ENCODE measurements at regions not wholly inside any gene's neighbourhood (a gene's known extent, or its start where the extent isn't known, plus 50 kb on each side); places are given as distances from the start of the nearest gene placed in this dataset.

GRCh38 chr4:56286763-56287162 lies 100.5 kb downstream of the AASDH start:
- DNase-seq (ENCODE audit: low read depth, low spot score): no peak
- H3K4me3 ChIP-seq (ENCODE audit: low read length): no peak overlapping the region

- no peak overlapping the region for H3K4me3 ChIP-seq (ENCODE audit: low read length)
Measured at GRCh38 chr4:56283375-56283774, 103.9 kb downstream of the AASDH start.

GRCh38 chr4:56282004-56282403 lies 105.3 kb downstream of the AASDH start:
- no peak overlapping the region for H3K4me3 ChIP-seq (ENCODE audit: low read length)
- DNase-seq (ENCODE audit: low read depth, low spot score): no peak

More at GRCh38 chr4:56283375-56283774, 103.9 kb downstream of the AASDH start:
- no peak for DNase-seq (ENCODE audit: low read depth, low spot score)

- DNase-seq (ENCODE audit: low read depth, low spot score): no peak
- H3K4me3 ChIP-seq (ENCODE audit: low read length): no peak overlapping the region
Measured at GRCh38 chr4:56276547-56276946, 110.7 kb downstream of the AASDH start.

GRCh38 chr4:56273391-56273790 lies 113.9 kb downstream of the AASDH start:
- DNase-seq (ENCODE audit: low read depth, low spot score): no peak
- H3K4me3 ChIP-seq (ENCODE audit: low read length): no peak overlapping the region

GRCh38 chr4:56272927-56273326 lies 114.4 kb downstream of the AASDH start:
- no peak overlapping the region for H3K4me3 ChIP-seq (ENCODE audit: low read length)
- no peak for DNase-seq (ENCODE audit: low read depth, low spot score)

GRCh38 chr4:56272003-56272402 lies 115.3 kb downstream of the AASDH start:
- DNase-seq (ENCODE audit: low read depth, low spot score): no peak

GRCh38 chr4:56271131-56271530 lies 116.2 kb downstream of the AASDH start:
- no peak overlapping the region for H3K4me3 ChIP-seq (ENCODE audit: low read length)
- no peak for DNase-seq (ENCODE audit: low read depth, low spot score)

More at GRCh38 chr4:56272003-56272402, 115.3 kb downstream of the AASDH start:
- no peak overlapping the region for H3K4me3 ChIP-seq (ENCODE audit: low read length)

- DNase-seq (ENCODE audit: low read depth, low spot score): no peak
- H3K4me3 ChIP-seq (ENCODE audit: low read length): no peak overlapping the region
Measured at GRCh38 chr4:56267558-56267957, 119.7 kb downstream of the AASDH start.

- DNase-seq (ENCODE audit: low read depth, low spot score): no peak
- H3K4me3 ChIP-seq (ENCODE audit: low read length): no peak overlapping the region
Measured at GRCh38 chr4:56264873-56265272, 122.4 kb downstream of the AASDH start.

- no peak overlapping the region for H3K4me3 ChIP-seq (ENCODE audit: low read length)
- DNase-seq (ENCODE audit: low read depth, low spot score): peak; percentile 67
Measured at GRCh38 chr4:56261027-56261426, 126.3 kb downstream of the AASDH start.

GRCh38 chr4:56260320-56260719 lies 127.0 kb downstream of the AASDH start:
- DNase-seq (ENCODE audit: low read depth, low spot score): no peak

GRCh38 chr4:56259655-56260054 lies 127.6 kb downstream of the AASDH start:
- DNase-seq (ENCODE audit: low read depth, low spot score): no peak
- no peak overlapping the region for H3K4me3 ChIP-seq (ENCODE audit: low read length)

More at GRCh38 chr4:56260320-56260719, 127.0 kb downstream of the AASDH start:
- no peak overlapping the region for H3K4me3 ChIP-seq (ENCODE audit: low read length)

- no peak for DNase-seq (ENCODE audit: low read depth, low spot score)
Measured at GRCh38 chr4:56255820-56256219, 131.5 kb downstream of the AASDH start.

GRCh38 chr4:56253666-56254305 lies 133.5 kb downstream of the AASDH start:
- DNase-seq (ENCODE audit: low read depth, low spot score): no peak
- no peak overlapping the region for H3K4me3 ChIP-seq (ENCODE audit: low read length)

More at GRCh38 chr4:56255820-56256219, 131.5 kb downstream of the AASDH start:
- H3K4me3 ChIP-seq (ENCODE audit: low read length): no peak overlapping the region

GRCh38 chr4:56252561-56253152 lies 134.6 kb downstream of the AASDH start:
- DNase-seq (ENCODE audit: low read depth, low spot score): no peak
- H3K4me3 ChIP-seq (ENCODE audit: low read length): no peak overlapping the region

- no peak for DNase-seq (ENCODE audit: low read depth, low spot score)
- no peak overlapping the region for H3K4me3 ChIP-seq (ENCODE audit: low read length)
Measured at GRCh38 chr4:56251556-56251955, 135.7 kb downstream of the AASDH start.

GRCh38 chr4:56250776-56251175 lies 136.5 kb downstream of the AASDH start:
- no peak for DNase-seq (ENCODE audit: low read depth, low spot score)
- H3K4me3 ChIP-seq (ENCODE audit: low read length): no peak overlapping the region

GRCh38 chr4:56247646-56248045 lies 139.6 kb downstream of the AASDH start:
- H3K4me3 ChIP-seq (ENCODE audit: low read length): no peak overlapping the region
- DNase-seq (ENCODE audit: low read depth, low spot score): no peak

- no peak for DNase-seq (ENCODE audit: low read depth, low spot score)
- no peak overlapping the region for H3K4me3 ChIP-seq (ENCODE audit: low read length)
Measured at GRCh38 chr4:56246233-56246610, 141.1 kb downstream of the AASDH start.

Data from Jurkat, Clone E6-1 (cell line).